ENCODE measurements at regions not wholly inside any gene's neighbourhood (a gene's known extent, or its start where the extent isn't known, plus 50 kb on each side); places are given as distances from the start of the nearest gene placed in this dataset.

DNA sequence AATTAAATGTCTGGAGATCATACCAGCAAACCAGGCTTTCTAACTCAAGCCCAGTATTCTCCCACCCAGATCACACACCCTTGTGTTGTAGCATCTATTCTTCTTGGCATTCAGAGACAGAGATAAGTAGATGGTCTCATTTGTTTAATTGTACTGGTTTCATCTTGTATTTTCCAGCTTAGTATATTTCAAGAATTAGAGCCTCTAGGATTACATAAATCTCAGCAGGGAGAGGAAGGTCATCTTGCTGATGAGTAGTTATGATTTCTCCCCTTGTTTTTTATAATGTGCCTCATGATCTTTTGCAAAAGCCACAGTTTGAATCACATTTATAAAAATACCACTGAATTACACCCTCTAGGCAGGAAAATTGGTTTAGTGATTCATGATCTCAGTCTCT lies 106.6 kb upstream of the NRSN1 start:
- H3K27ac ChIP-seq, result no peak overlapping the region
- H3K27me3 ChIP-seq, result no peaks in the 10 kb centered on the region
- no peaks in the 10 kb centered on the region for H3K4me1 ChIP-seq
- no peak for DNase-seq (ENCODE audit: low spot score in 2 of 2)
- H3K9me3 ChIP-seq, result no peaks in the 10 kb centered on the region
- no peaks in the 10 kb centered on the region for H3K36me3 ChIP-seq
- TF ChIP-seq, protein P1, sequence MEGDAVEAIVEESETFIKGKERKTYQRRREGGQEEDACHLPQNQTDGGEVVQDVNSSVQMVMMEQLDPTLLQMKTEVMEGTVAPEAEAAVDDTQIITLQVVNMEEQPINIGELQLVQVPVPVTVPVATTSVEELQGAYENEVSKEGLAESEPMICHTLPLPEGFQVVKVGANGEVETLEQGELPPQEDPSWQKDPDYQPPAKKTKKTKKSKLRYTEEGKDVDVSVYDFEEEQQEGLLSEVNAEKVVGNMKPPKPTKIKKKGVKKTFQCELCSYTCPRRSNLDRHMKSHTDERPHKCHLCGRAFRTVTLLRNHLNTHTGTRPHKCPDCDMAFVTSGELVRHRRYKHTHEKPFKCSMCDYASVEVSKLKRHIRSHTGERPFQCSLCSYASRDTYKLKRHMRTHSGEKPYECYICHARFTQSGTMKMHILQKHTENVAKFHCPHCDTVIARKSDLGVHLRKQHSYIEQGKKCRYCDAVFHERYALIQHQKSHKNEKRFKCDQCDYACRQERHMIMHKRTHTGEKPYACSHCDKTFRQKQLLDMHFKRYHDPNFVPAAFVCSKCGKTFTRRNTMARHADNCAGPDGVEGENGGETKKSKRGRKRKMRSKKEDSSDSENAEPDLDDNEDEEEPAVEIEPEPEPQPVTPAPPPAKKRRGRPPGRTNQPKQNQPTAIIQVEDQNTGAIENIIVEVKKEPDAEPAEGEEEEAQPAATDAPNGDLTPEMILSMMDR (IDR thresholded peaks at IDR 0.05), result no peak
- TF ChIP-seq EP300 (IDR thresholded peaks at IDR 0.05), result no peak
- H3K4me3 ChIP-seq, result no peak overlapping the region

GRCh38 chr6:24019830-24020229 lies 106.2 kb upstream of the NRSN1 start:
- no peaks in the 10 kb centered on the region for H3K27me3 ChIP-seq
- H3K9me3 ChIP-seq, result no peaks in the 10 kb centered on the region
- no peak for DNase-seq (ENCODE audit: low spot score in 2 of 2)
- H3K4me1 ChIP-seq, result no peaks in the 10 kb centered on the region
- 73% methylated on average over 5 of the region's 5 CpGs for WGBS
- no peak overlapping the region for H3K27ac ChIP-seq
- TF ChIP-seq POLR2A (IDR thresholded peaks at IDR 0.05) (no peak), POLR2AphosphoS5 (IDR thresholded peaks at IDR 0.05) (no peak), EP300 (IDR thresholded peaks at IDR 0.05) (no peak)
- TF ChIP-seq, protein P1 (IDR thresholded peaks at IDR 0.05), result no peak
- no peak overlapping the region for H3K4me3 ChIP-seq
- H3K36me3 ChIP-seq, result no peaks in the 10 kb centered on the region

DNA sequence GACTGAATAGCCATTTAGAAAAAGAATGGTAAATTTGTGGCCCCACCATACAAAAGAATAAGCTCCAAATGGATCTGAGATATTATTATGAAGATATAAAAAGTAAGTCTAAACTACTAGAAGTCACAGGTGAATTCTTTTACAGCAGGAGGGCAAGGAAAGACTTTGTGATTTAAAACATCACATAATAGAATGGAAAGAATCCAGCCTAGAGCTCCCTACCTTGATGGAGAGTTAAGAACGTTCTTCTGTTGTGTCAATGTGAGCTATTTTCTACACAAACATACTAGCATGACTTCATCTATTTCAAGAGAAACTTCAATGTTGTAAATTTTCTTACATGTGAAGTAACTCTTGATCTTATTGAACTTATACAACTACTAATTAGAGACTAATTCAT lies 100.0 kb upstream of the NRSN1 start:
- H3K9me3 ChIP-seq, result no peaks in the 10 kb centered on the region
- no peak overlapping the region for H3K27ac ChIP-seq
- no peaks in the 10 kb centered on the region for H3K27me3 ChIP-seq
- H3K4me3 ChIP-seq, result no peak overlapping the region
- no peaks in the 10 kb centered on the region for H3K4me1 ChIP-seq
- 48% methylated on average over 1 of the region's 1 CpG for WGBS
- H3K36me3 ChIP-seq, result no peaks in the 10 kb centered on the region
- no peak for TF ChIP-seq POLR2AphosphoS5 (IDR thresholded peaks at IDR 0.05)
- TF ChIP-seq, protein P1 (IDR thresholded peaks at IDR 0.05), result no peak
- TF ChIP-seq POLR2A (IDR thresholded peaks at IDR 0.05), result no peak
- TF ChIP-seq EP300 (IDR thresholded peaks at IDR 0.05), result no peak
- DNase-seq (ENCODE audit: low spot score in 2 of 2), result no peak

GRCh38 chr6:24031496-24031895 lies 94.5 kb upstream of the NRSN1 start:
- DNase-seq (ENCODE audit: low spot score in 2 of 2), result no peak
- H3K27ac ChIP-seq, result no peak overlapping the region
- WGBS, result 70% methylated on average over 2 of the region's 2 CpGs

GRCh38 chr6:24032896-24033688 lies 92.9 kb upstream of the NRSN1 start:
- Histone ChIP-seq H3K4me1 (no peaks in the 10 kb centered on the region), H3K27me3 (no peaks in the 10 kb centered on the region), H3K36me3 (no peaks in the 10 kb centered on the region), H3K9me3 (peaks cover 6% of the 10 kb centered on the region), H3K4me3 (no peak overlapping the region), H3K27ac (no peak overlapping the region)
- no peak for DNase-seq (ENCODE audit: low spot score in 2 of 2)
- 61% methylated on average over 4 of the region's 4 CpGs for WGBS
- TF ChIP-seq, protein P1 (IDR thresholded peaks at IDR 0.05), result no peak
- no peak for TF ChIP-seq POLR2AphosphoS5 (IDR thresholded peaks at IDR 0.05)
- no peak for TF ChIP-seq POLR2A (IDR thresholded peaks at IDR 0.05)
- no peak for TF ChIP-seq EP300 (IDR thresholded peaks at IDR 0.05)

More at GRCh38 chr6:24031496-24031895, 94.5 kb upstream of the NRSN1 start:
- no peak for TF ChIP-seq EP300 (IDR thresholded peaks at IDR 0.05)
- no peak for TF ChIP-seq POLR2A (IDR thresholded peaks at IDR 0.05)
- no peak for TF ChIP-seq POLR2AphosphoS5 (IDR thresholded peaks at IDR 0.05)
- TF ChIP-seq, protein P1 (IDR thresholded peaks at IDR 0.05), result no peak
- Histone ChIP-seq H3K36me3 (no peaks in the 10 kb centered on the region), H3K27me3 (no peaks in the 10 kb centered on the region), H3K4me3 (no peak overlapping the region), H3K9me3 (peaks cover 5% of the 10 kb centered on the region), H3K4me1 (no peaks in the 10 kb centered on the region)
